Left renal cortex interstitium (tissue), 4 donors: ENCODE measurements at regions not wholly inside any gene's neighbourhood (a gene's known extent, or its start where the extent isn't known, plus 50 kb on each side); places are given as distances from the start of the nearest gene placed in this dataset.

ENCODE experiments used
- DNase-seq, 4 donors: peaks; one replicate each; pipeline ENCODE4 v3.0.0-alpha.2; 2013; ENCODE audit warnings: low read depth in 4 of 4, low spot score in 2 of 4, missing footprints in 1 of 4

- no peak for DNase-seq
Observed at GRCh38 chr3:187924651-187925050, 179.4 kb upstream of the BCL6 start.

GRCh38 chr3:187925326-187925725 is 180.1 kb upstream of the BCL6 start:
- DNase-seq = no peak

GRCh38 chr3:187926620-187927019 is 181.4 kb upstream of the BCL6 start:
- no peak for DNase-seq

- DNase-seq = no peak
Observed at GRCh38 chr3:187927565-187927964, 182.3 kb upstream of the BCL6 start.

GRCh38 chr3:187929112-187929816 is 184.0 kb upstream of the BCL6 start:
- no peak for DNase-seq

- DNase-seq = no peak
Observed at GRCh38 chr3:187930021-187930420, 184.8 kb upstream of the BCL6 start.

- DNase-seq = no peak
Observed at GRCh38 chr3:187931101-187931500, 185.8 kb upstream of the BCL6 start.

- DNase-seq = no peak
Observed at GRCh38 chr3:187931770-187932278, 186.6 kb upstream of the BCL6 start.

GRCh38 chr3:187932530-187932929 is 187.3 kb upstream of the BCL6 start:
- DNase-seq = no peak

GRCh38 chr3:187935623-187936156 is 190.4 kb upstream of the BCL6 start:
- DNase-seq = no peak

- no peak for DNase-seq
Observed at GRCh38 chr3:187936676-187937075, 191.4 kb upstream of the BCL6 start.

- no peak for DNase-seq
Observed at GRCh38 chr3:187939891-187940290, 194.6 kb upstream of the BCL6 start.

- DNase-seq = no peak
Observed at GRCh38 chr3:187941135-187941847, 196.0 kb upstream of the BCL6 start.

- no peak for DNase-seq
Observed at GRCh38 chr3:187941848-187942194, 196.6 kb upstream of the BCL6 start.

GRCh38 chr3:187942658-187943241 is 197.5 kb upstream of the BCL6 start:
- DNase-seq = no peak

GRCh38 chr3:187943677-187944389 is 198.6 kb upstream of the BCL6 start:
- DNase-seq = no peak

- DNase-seq = no peak
Observed at GRCh38 chr3:187944390-187945179, 199.3 kb upstream of the BCL6 start.

- no peak for DNase-seq
Observed at GRCh38 chr3:187945374-187945773, 200.1 kb upstream of the BCL6 start.

GRCh38 chr3:187946163-187946691 is 201.0 kb upstream of the BCL6 start:
- DNase-seq = no peak

- no peak for DNase-seq
Observed at GRCh38 chr3:187946981-187947380, 201.7 kb upstream of the BCL6 start.
